KMS-11 (cell line): ENCODE measurements at regions not wholly inside any gene's neighbourhood (a gene's known extent, or its start where the extent isn't known, plus 50 kb on each side); places are given as distances from the start of the nearest gene placed in this dataset.

Experiments used
- H2AFZ ChIP-seq: fragments of 200-600 bp; sonication (generic); 2 replicates; pipeline ENCODE4 v1.6.1; 2016; ENCODE audit warnings: antibody characterized with exemption, mixed run types, low read depth
- H3K27ac ChIP-seq: fragments of 200-600 bp; sonication (generic); 2 replicates; pipeline ENCODE4 v1.6.1; 2016; ENCODE audit warnings: mild to moderate bottlenecking, mixed run types
- H3K27me3 ChIP-seq: fragments of 200-600 bp; sonication (generic); 2 replicates; pipeline ENCODE4 v1.6.1; 2017; ENCODE audit warnings: mild to moderate bottlenecking, low read depth, mixed run types, moderate library complexity; ENCODE audit not compliant: insufficient read depth
- H3K36me3 ChIP-seq: fragments of 200-600 bp; sonication (generic); 2 replicates; pipeline ENCODE4 v1.6.1; 2017; ENCODE audit warnings: mild to moderate bottlenecking, mixed run types; ENCODE audit not compliant: insufficient read depth
- H3K4me1 ChIP-seq: fragments of 200-600 bp; sonication (generic); 2 replicates; pipeline ENCODE4 v1.6.1; 2016; ENCODE audit warnings: mild to moderate bottlenecking, low read depth, mixed run types; ENCODE audit not compliant: poor library complexity, severe bottlenecking
- H3K4me2 ChIP-seq: fragments of 200-600 bp; sonication (generic); 2 replicates; pipeline ENCODE4 v1.7.0; 2016; ENCODE audit warnings: mild to moderate bottlenecking, mixed run types
- H3K4me3 ChIP-seq: fragments of 200-600 bp; sonication (generic); IDR thresholded peaks from 2 replicates; pipeline ENCODE4 v1.6.1; 2017; ENCODE audit warnings: low read depth, low read length, mixed read lengths; ENCODE audit not compliant: insufficient read depth
- H3K79me2 ChIP-seq: fragments of 200-600 bp; sonication (generic); 2 replicates; pipeline ENCODE4 v1.6.1; 2016; ENCODE audit warnings: low read depth, mixed run types; ENCODE audit not compliant: insufficient read depth
- H3K9ac ChIP-seq: fragments of 200-600 bp; sonication (generic); 2 replicates; pipeline ENCODE4 v1.6.1; 2016; ENCODE audit warnings: mild to moderate bottlenecking, mixed run types
- H4K20me1 ChIP-seq: fragments of 200-600 bp; sonication (generic); 2 replicates; pipeline ENCODE4 v1.6.1; 2016; ENCODE audit warnings: mild to moderate bottlenecking, mixed run types; ENCODE audit not compliant: insufficient read depth
- CTCF ChIP-seq: fragments of 200-600 bp; sonication (generic); conservative IDR thresholded peaks from 2 replicates; pipeline ENCODE4 v1.6.1; 2017; ENCODE audit warnings: low read depth, mild to moderate bottlenecking, antibody characterized with exemption, low read length, moderate library complexity, mixed read lengths

GRCh38 chr2:239603411-239604356, 202.9 kb upstream of the HDAC4 start:
- no peak overlapping the region for H2AFZ ChIP-seq
- no peaks in the 10 kb centered on the region for H3K79me2 ChIP-seq
- no peaks in the 10 kb centered on the region for H3K36me3 ChIP-seq
- H3K4me2 ChIP-seq = no peak overlapping the region
- no peak overlapping the region for H3K27ac ChIP-seq
- no peaks in the 10 kb centered on the region for H3K4me1 ChIP-seq
- no peak overlapping the region for H3K9ac ChIP-seq
- no peak for TF ChIP-seq CTCF
- no peaks in the 10 kb centered on the region for H4K20me1 ChIP-seq
- no peak overlapping the region for H3K4me3 ChIP-seq
- peaks cover 14% of the 10 kb centered on the region; the same call in 1 of the 2 replicates for H3K27me3 ChIP-seq

- Histone ChIP-seq H3K27ac (no peak overlapping the region), H2AFZ (no peak overlapping the region), H3K27me3 (peaks cover 15% of the 10 kb centered on the region; the same call in 1 of the 2 replicates), H3K79me2 (no peaks in the 10 kb centered on the region), H3K4me3 (no peak overlapping the region), H3K4me2 (no peak overlapping the region), H4K20me1 (no peaks in the 10 kb centered on the region), H3K9ac (no peak overlapping the region), H3K36me3 (no peaks in the 10 kb centered on the region), H3K4me1 (no peaks in the 10 kb centered on the region)
- TF ChIP-seq CTCF = no peak
These were observed 201.8 kb upstream of the HDAC4 start for GRCh38 chr2:239602290-239603282.

- H2AFZ ChIP-seq = no peak overlapping the region
- H3K4me2 ChIP-seq = no peak overlapping the region
- H3K4me3 ChIP-seq = no peak overlapping the region
- no peak for TF ChIP-seq CTCF
- H3K4me1 ChIP-seq = no peaks in the 10 kb centered on the region
- no peaks in the 10 kb centered on the region for H3K79me2 ChIP-seq
- no peak overlapping the region for H3K27ac ChIP-seq
- H3K36me3 ChIP-seq = no peaks in the 10 kb centered on the region
- H4K20me1 ChIP-seq = no peaks in the 10 kb centered on the region
- peaks cover 15% of the 10 kb centered on the region; the same call in 1 of the 2 replicates for H3K27me3 ChIP-seq
- no peak overlapping the region for H3K9ac ChIP-seq
These were observed 201.1 kb upstream of the HDAC4 start for GRCh38 chr2:239601880-239602279.

GRCh38 chr2:239601201-239601851, 200.5 kb upstream of the HDAC4 start:
- Histone ChIP-seq H4K20me1 (no peaks in the 10 kb centered on the region), H3K27me3 (peaks cover 15% of the 10 kb centered on the region; the same call in 1 of the 2 replicates), H3K4me1 (no peaks in the 10 kb centered on the region), H3K79me2 (no peaks in the 10 kb centered on the region), H3K27ac (no peak overlapping the region), H3K36me3 (no peaks in the 10 kb centered on the region), H3K4me2 (no peak overlapping the region), H3K9ac (no peak overlapping the region), H2AFZ (no peak overlapping the region), H3K4me3 (no peak overlapping the region)
- no peak for TF ChIP-seq CTCF
